ENCODE measurements at regions not wholly inside any gene's neighbourhood (a gene's known extent, or its start where the extent isn't known, plus 50 kb on each side); places are given as distances from the start of the nearest gene placed in this dataset.

- Mint-ChIP-seq H3K27me3 (peaks cover 4% of the 10 kb centered on the region), H3K9me3 (no peaks in the 10 kb centered on the region), H3K4me3 (no peak overlapping the region), H3K27ac (no peak overlapping the region), H3K4me1 (ENCODE audit: low read depth) (no peaks in the 10 kb centered on the region), H3K36me3 (ENCODE audit: low read depth) (no peaks in the 10 kb centered on the region)
- Histone ChIP-seq H3K4me3 (ENCODE audit: low read length) (no peak overlapping the region), H3K36me3 (ENCODE audit: insufficient read depth, low read length) (no peaks in the 10 kb centered on the region), H3K4me1 (ENCODE audit: insufficient read depth, low read length) (no peaks in the 10 kb centered on the region), H3K9me3 (ENCODE audit: control insufficient read depth in 1 of 2, insufficient read depth in 1 of 2, low read length in 2 of 2) (peaks cover 0 to 11% of the 10 kb centered on the region in 2 experiments), H3K27ac (ENCODE audit: low read depth in 1 of 2, low read length in 2 of 2) (no peak overlapping the region), H3K27me3 (ENCODE audit: control insufficient read depth in 1 of 2, insufficient read depth in 2 of 2, low read length in 2 of 2) (no peaks in the 10 kb centered on the region)
- CTCF ChIA-PET: no interaction called here
- TF ChIP-seq, protein P1, sequence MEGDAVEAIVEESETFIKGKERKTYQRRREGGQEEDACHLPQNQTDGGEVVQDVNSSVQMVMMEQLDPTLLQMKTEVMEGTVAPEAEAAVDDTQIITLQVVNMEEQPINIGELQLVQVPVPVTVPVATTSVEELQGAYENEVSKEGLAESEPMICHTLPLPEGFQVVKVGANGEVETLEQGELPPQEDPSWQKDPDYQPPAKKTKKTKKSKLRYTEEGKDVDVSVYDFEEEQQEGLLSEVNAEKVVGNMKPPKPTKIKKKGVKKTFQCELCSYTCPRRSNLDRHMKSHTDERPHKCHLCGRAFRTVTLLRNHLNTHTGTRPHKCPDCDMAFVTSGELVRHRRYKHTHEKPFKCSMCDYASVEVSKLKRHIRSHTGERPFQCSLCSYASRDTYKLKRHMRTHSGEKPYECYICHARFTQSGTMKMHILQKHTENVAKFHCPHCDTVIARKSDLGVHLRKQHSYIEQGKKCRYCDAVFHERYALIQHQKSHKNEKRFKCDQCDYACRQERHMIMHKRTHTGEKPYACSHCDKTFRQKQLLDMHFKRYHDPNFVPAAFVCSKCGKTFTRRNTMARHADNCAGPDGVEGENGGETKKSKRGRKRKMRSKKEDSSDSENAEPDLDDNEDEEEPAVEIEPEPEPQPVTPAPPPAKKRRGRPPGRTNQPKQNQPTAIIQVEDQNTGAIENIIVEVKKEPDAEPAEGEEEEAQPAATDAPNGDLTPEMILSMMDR (IDR thresholded peaks at IDR 0.05): no peak
- intact Hi-C loops (cut with DNase I, micrococcal nuclease): no loop called here
- no peak for ATAC-seq (ENCODE audit: poor library complexity)
- no peak for DNase-seq
- POLR2A ChIA-PET: no interaction called here
Measured at GRCh38 chr7:155247479-155248365, 50.0 kb upstream of the INSIG1 start.
